OCI-LY3 (cell line): ENCODE measurements at regions not wholly inside any gene's neighbourhood (a gene's known extent, or its start where the extent isn't known, plus 50 kb on each side); places are given as distances from the start of the nearest gene placed in this dataset.

Experiments used
- H2AFZ ChIP-seq: fragments of 200-600, 300-600 bp; shearing (Covaris generic); 2 replicates; pipeline ENCODE4 v1.6.0; 2014; ENCODE audit warnings: antibody characterized with exemption, low read depth, low read length
- H3K27ac ChIP-seq: fragments of 200-600, 300-600 bp; sonication (generic); 2 replicates; pipeline ENCODE4 v1.5.1; 2014; ENCODE audit warnings: mild to moderate bottlenecking, low read length, moderate library complexity, mixed read lengths
- H3K27me3 ChIP-seq: fragments of 200-600, 300-600 bp; sonication (generic); 2 replicates; pipeline ENCODE4 v1.6.1; 2014; ENCODE audit warnings: low read depth, low read length, mixed read lengths
- H3K36me3 ChIP-seq: fragments of 200-600, 300-600 bp; sonication (generic); replicated peaks from 2 replicates; pipeline ENCODE3; 2014; ENCODE audit warnings: low read depth, low read length, mixed read lengths
- H3K4me1 ChIP-seq: fragments of 300-600, 200-600 bp; sonication (generic); 2 replicates; pipeline ENCODE4 v1.6.1; 2014; ENCODE audit warnings: low read length, mixed read lengths
- H3K4me2 ChIP-seq: fragments of 200-600, 300-600 bp; sonication (generic); 2 replicates; pipeline ENCODE4 v1.6.1; 2014; ENCODE audit warnings: low read length, mixed read lengths
- H3K4me3 ChIP-seq: fragments of 300-600, 200-600 bp; sonication (generic); 2 replicates; pipeline ENCODE4 v1.5.1; 2014; ENCODE audit warnings: antibody characterized with exemption, mild to moderate bottlenecking, low read length, moderate library complexity
- H3K79me2 ChIP-seq: fragments of 300-600, 200-600 bp; shearing (Covaris generic); 2 replicates; pipeline ENCODE4 v1.6.1; 2014; ENCODE audit warnings: mild to moderate bottlenecking, low read length, mixed read lengths
- H3K9ac ChIP-seq: fragments of 300-600, 200-600 bp; shearing (Covaris generic); 2 replicates; pipeline ENCODE4 v1.6.0; 2014; ENCODE audit warnings: mild to moderate bottlenecking, low read length, moderate library complexity
- H3K9me3 ChIP-seq: fragments of 200-600, 300-600 bp; shearing (Covaris generic); 2 replicates; pipeline ENCODE4 v1.6.1; 2014; ENCODE audit warnings: low read length, mixed read lengths; ENCODE audit not compliant: insufficient read depth
- H4K20me1 ChIP-seq: fragments of 200-600, 300-600 bp; sonication (generic); 2 replicates; pipeline ENCODE4 v1.6.1; 2016; ENCODE audit warnings: low read length, mixed read lengths; ENCODE audit not compliant: insufficient read depth
- EZH2phosphoT487 ChIP-seq: fragments of 200-600 bp; shearing (Covaris generic); IDR thresholded peaks from 2 replicates; pipeline ENCODE4 v1.6.1; 2018; ENCODE audit warnings: antibody characterized with exemption, mixed run types, low read depth
- TF ChIP-seq, protein P1 (sequence below): fragments of 200-600, 300-600 bp; sonication (generic); IDR thresholded peaks from 2 replicates; pipeline ENCODE4 v1.5.1; 2014; ENCODE audit warnings: antibody characterized with exemption, low read length, low read depth

DNA sequence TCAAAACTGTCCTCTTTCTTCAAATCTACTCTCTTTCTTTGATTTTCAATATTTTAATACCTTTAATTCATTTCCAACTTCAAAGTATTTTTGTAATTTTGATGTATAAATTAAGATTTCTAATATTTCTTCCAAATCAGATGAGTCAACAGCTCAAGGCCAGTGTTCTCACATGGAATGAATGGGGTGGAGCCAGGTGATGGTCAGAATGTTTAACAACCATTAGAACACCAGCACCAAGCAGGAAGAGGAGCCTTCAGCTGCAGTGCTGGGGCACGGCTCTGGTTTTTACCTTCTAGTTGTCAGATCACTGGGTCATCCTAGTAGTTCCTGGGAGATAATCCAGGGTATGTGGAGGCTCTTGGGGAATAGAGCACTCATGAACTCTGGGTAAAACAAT is 494.5 kb upstream of the PDZRN3 start:
- H3K79me2 ChIP-seq: no peaks in the 10 kb centered on the region
- H3K4me1 ChIP-seq: no peaks in the 10 kb centered on the region
- H3K27ac ChIP-seq: no peak overlapping the region
- no peaks in the 10 kb centered on the region for H4K20me1 ChIP-seq
- no peak overlapping the region for H2AFZ ChIP-seq
- TF ChIP-seq, protein P1, sequence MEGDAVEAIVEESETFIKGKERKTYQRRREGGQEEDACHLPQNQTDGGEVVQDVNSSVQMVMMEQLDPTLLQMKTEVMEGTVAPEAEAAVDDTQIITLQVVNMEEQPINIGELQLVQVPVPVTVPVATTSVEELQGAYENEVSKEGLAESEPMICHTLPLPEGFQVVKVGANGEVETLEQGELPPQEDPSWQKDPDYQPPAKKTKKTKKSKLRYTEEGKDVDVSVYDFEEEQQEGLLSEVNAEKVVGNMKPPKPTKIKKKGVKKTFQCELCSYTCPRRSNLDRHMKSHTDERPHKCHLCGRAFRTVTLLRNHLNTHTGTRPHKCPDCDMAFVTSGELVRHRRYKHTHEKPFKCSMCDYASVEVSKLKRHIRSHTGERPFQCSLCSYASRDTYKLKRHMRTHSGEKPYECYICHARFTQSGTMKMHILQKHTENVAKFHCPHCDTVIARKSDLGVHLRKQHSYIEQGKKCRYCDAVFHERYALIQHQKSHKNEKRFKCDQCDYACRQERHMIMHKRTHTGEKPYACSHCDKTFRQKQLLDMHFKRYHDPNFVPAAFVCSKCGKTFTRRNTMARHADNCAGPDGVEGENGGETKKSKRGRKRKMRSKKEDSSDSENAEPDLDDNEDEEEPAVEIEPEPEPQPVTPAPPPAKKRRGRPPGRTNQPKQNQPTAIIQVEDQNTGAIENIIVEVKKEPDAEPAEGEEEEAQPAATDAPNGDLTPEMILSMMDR: no peak
- no peak for TF ChIP-seq EZH2phosphoT487
- H3K27me3 ChIP-seq: no peaks in the 10 kb centered on the region
- H3K36me3 ChIP-seq: no peaks in the 10 kb centered on the region
- no peak overlapping the region for H3K4me2 ChIP-seq
- no peak overlapping the region for H3K4me3 ChIP-seq
- H3K9me3 ChIP-seq: no peaks in the 10 kb centered on the region
- no peak overlapping the region for H3K9ac ChIP-seq

DNA sequence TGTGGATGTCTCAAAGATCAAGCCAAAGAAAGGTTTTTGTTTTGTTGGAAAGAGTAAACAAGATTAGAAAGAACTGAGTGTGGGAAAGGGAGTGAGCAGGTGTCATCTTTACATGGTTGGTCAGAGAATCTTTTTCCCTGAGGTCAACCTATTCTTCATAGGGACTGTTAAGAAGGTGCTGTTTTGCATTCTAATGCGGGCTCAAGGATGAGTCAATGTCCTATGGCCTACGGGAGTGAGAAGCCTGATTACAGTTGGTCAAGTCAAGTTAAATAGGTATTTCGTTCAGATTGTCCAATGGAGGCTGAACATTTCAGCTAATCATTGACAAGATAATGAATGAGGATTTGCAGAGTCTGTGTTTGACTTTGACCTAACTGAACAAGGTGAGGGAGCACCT is 491.2 kb upstream of the PDZRN3 start:
- no peak overlapping the region for H3K9ac ChIP-seq
- TF ChIP-seq EZH2phosphoT487: no peak
- TF ChIP-seq, protein P1: no peak
- H3K79me2 ChIP-seq: no peaks in the 10 kb centered on the region
- H3K27ac ChIP-seq: no peak overlapping the region
- H4K20me1 ChIP-seq: no peaks in the 10 kb centered on the region
- no peak overlapping the region for H3K4me2 ChIP-seq
- H2AFZ ChIP-seq: no peak overlapping the region
- H3K4me1 ChIP-seq: no peaks in the 10 kb centered on the region
- no peaks in the 10 kb centered on the region for H3K27me3 ChIP-seq
- no peaks in the 10 kb centered on the region for H3K9me3 ChIP-seq
- no peaks in the 10 kb centered on the region for H3K36me3 ChIP-seq
- no peak overlapping the region for H3K4me3 ChIP-seq

DNA sequence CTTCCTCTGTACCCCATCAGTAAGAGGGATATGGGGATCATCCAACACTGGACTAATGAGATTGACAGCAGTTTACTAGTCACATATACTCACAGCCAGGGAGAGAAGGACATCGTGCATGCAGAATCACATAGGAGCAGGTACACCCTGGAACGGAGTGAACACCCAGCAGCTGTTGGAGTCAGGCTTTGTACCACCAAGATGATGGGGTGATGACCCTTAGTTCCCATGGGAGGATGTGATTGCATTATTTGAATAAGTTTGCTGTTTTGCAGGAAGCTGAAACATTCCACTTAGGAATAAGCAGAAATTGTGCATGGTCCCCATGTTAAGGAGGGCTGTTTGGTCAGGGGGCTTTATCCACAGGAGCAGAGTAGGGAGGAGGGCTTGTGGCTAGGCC is 482.7 kb upstream of the PDZRN3 start:
- H2AFZ ChIP-seq: no peak overlapping the region
- H3K4me2 ChIP-seq: no peak overlapping the region

DNA sequence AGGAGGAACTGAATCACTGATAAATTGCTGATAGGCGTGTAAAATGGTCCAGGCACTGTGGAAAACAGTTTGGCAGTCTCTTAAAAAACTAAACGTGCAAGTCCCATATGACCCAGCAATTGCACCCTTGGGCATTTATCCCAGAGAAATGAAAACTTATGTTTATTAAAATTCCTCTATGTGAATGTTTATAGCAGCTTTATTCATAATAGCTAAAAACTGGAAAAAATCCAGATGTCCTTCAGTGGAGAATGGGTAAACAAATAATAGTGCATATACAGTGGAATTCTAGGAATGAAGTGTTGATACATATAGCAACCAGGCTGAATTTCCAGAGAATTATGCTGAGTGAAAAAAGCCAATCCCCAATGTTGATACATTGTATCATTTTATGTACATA is 482.2 kb upstream of the PDZRN3 start:
- no peaks in the 10 kb centered on the region for H3K27me3 ChIP-seq
- H3K36me3 ChIP-seq: no peaks in the 10 kb centered on the region
- no peaks in the 10 kb centered on the region for H3K9me3 ChIP-seq
- H3K4me2 ChIP-seq: no peak overlapping the region
- H3K4me1 ChIP-seq: no peaks in the 10 kb centered on the region
- H3K9ac ChIP-seq: no peak overlapping the region
- no peak overlapping the region for H3K27ac ChIP-seq
- no peak overlapping the region for H2AFZ ChIP-seq
- no peak overlapping the region for H3K4me3 ChIP-seq
- H3K79me2 ChIP-seq: no peaks in the 10 kb centered on the region
- TF ChIP-seq, protein P1: no peak
- no peak for TF ChIP-seq EZH2phosphoT487
- H4K20me1 ChIP-seq: no peaks in the 10 kb centered on the region

More for the DNA sequence above, 482.7 kb upstream of the PDZRN3 start:
- Histone ChIP-seq H3K4me1 (no peaks in the 10 kb centered on the region), H4K20me1 (no peaks in the 10 kb centered on the region), H3K27me3 (no peaks in the 10 kb centered on the region), H3K4me3 (no peak overlapping the region), H3K79me2 (no peaks in the 10 kb centered on the region), H3K9ac (no peak overlapping the region), H3K36me3 (no peaks in the 10 kb centered on the region), H3K27ac (no peak overlapping the region), H3K9me3 (no peaks in the 10 kb centered on the region)
- TF ChIP-seq, protein P1: no peak
- TF ChIP-seq EZH2phosphoT487: no peak
